ENCODE measurements at regions not wholly inside any gene's neighbourhood (a gene's known extent, or its start where the extent isn't known, plus 50 kb on each side); places are given as distances from the start of the nearest gene placed in this dataset.

DNA sequence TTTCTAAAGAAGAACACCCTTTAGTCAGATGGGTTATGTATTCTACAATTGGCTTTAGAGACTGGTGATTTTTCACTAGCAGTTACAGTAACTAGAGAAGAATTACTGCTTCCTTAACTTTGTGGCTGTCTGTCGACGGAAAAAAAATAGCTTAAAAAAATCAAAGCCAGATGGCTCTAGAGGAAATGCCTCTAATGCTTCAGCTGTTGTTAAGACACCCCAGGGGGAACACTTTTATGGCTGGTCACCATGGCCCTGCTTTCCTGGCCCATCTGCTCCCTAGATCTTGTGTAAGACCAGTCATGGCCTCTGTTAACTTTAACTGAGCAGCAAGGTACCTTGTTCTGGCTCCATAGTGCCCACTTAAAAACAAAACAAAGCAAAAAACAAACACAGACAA, 198.6 kb upstream of the PLSCR5 start:
- TF ChIP-seq, protein P1, sequence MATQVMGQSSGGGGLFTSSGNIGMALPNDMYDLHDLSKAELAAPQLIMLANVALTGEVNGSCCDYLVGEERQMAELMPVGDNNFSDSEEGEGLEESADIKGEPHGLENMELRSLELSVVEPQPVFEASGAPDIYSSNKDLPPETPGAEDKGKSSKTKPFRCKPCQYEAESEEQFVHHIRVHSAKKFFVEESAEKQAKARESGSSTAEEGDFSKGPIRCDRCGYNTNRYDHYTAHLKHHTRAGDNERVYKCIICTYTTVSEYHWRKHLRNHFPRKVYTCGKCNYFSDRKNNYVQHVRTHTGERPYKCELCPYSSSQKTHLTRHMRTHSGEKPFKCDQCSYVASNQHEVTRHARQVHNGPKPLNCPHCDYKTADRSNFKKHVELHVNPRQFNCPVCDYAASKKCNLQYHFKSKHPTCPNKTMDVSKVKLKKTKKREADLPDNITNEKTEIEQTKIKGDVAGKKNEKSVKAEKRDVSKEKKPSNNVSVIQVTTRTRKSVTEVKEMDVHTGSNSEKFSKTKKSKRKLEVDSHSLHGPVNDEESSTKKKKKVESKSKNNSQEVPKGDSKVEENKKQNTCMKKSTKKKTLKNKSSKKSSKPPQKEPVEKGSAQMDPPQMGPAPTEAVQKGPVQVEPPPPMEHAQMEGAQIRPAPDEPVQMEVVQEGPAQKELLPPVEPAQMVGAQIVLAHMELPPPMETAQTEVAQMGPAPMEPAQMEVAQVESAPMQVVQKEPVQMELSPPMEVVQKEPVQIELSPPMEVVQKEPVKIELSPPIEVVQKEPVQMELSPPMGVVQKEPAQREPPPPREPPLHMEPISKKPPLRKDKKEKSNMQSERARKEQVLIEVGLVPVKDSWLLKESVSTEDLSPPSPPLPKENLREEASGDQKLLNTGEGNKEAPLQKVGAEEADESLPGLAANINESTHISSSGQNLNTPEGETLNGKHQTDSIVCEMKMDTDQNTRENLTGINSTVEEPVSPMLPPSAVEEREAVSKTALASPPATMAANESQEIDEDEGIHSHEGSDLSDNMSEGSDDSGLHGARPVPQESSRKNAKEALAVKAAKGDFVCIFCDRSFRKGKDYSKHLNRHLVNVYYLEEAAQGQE (IDR thresholded peaks at IDR 0.05; ENCODE audit: insufficient read depth in 1 of 2, low read depth in 2 of 2, low read length in 2 of 2): no peak
- TF ChIP-seq SIN3A (IDR thresholded peaks at IDR 0.05; ENCODE audit: borderline replicate concordance, insufficient read depth, low read length) (no peak), POLR2AphosphoS5 (IDR thresholded peaks at IDR 0.05; ENCODE audit: low read depth, low read length) (no peak), TAF1 (IDR thresholded peaks at IDR 0.05; ENCODE audit: borderline replicate concordance, insufficient read depth, low read length) (no peak), FOXP2 (optimal IDR thresholded peaks at IDR 0.05; ENCODE audit: borderline replicate concordance, extremely low read depth, extremely low read length, insufficient read depth) (no peak)

Measured in PFSK-1 (cell line).